ENCODE measurements at regions not wholly inside any gene's neighbourhood (a gene's known extent, or its start where the extent isn't known, plus 50 kb on each side); places are given as distances from the start of the nearest gene placed in this dataset.

GRCh38 chr16:47984669-47985068 is 171.1 kb downstream of the ABCC12 start:
- no peaks in the 10 kb centered on the region for H3K4me1 Mint-ChIP-seq (ENCODE audit: unreplicated experiment)
- no peak overlapping the region for H3K27ac Mint-ChIP-seq (ENCODE audit: unreplicated experiment)
- peaks cover under 1% of the 10 kb centered on the region for H3K9me3 Mint-ChIP-seq (ENCODE audit: unreplicated experiment)
- no peaks in the 10 kb centered on the region for H3K36me3 Mint-ChIP-seq (ENCODE audit: unreplicated experiment)
- H3K4me3 Mint-ChIP-seq (ENCODE audit: unreplicated experiment), result no peak overlapping the region
- TF ChIP-seq CTCF (IDR thresholded peaks at IDR 0.05), result no peak
- DNase-seq (ENCODE audit: extremely low spot score, unreplicated experiment), result no peak
- H3K27me3 Mint-ChIP-seq (ENCODE audit: unreplicated experiment), result peaks cover 13% of the 10 kb centered on the region

GRCh38 chr16:47983999-47984580 is 171.7 kb downstream of the ABCC12 start:
- Mint-ChIP-seq H3K9me3 (ENCODE audit: unreplicated experiment) (no peaks in the 10 kb centered on the region), H3K36me3 (ENCODE audit: unreplicated experiment) (no peaks in the 10 kb centered on the region), H3K4me3 (ENCODE audit: unreplicated experiment) (no peak overlapping the region), H3K27me3 (ENCODE audit: unreplicated experiment) (peaks cover 17% of the 10 kb centered on the region), H3K27ac (ENCODE audit: unreplicated experiment) (no peak overlapping the region), H3K4me1 (ENCODE audit: unreplicated experiment) (no peaks in the 10 kb centered on the region)
- TF ChIP-seq CTCF (IDR thresholded peaks at IDR 0.05), result no peak
- DNase-seq (ENCODE audit: extremely low spot score, unreplicated experiment), result peak; percentile 53

- no peaks in the 10 kb centered on the region for H3K9me3 Mint-ChIP-seq (ENCODE audit: unreplicated experiment)
- H3K4me3 Mint-ChIP-seq (ENCODE audit: unreplicated experiment), result no peak overlapping the region
- no peak overlapping the region for H3K27ac Mint-ChIP-seq (ENCODE audit: unreplicated experiment)
- peaks cover 7% of the 10 kb centered on the region for H3K27me3 Mint-ChIP-seq (ENCODE audit: unreplicated experiment)
- no peak for TF ChIP-seq CTCF (IDR thresholded peaks at IDR 0.05)
- no peaks in the 10 kb centered on the region for H3K4me1 Mint-ChIP-seq (ENCODE audit: unreplicated experiment)
- DNase-seq (ENCODE audit: extremely low spot score, unreplicated experiment), result no peak
- no peaks in the 10 kb centered on the region for H3K36me3 Mint-ChIP-seq (ENCODE audit: unreplicated experiment)
Observed at GRCh38 chr16:47980212-47980611, 175.6 kb downstream of the ABCC12 start.

- TF ChIP-seq CTCF (IDR thresholded peaks at IDR 0.05), result no peak
- no peaks in the 10 kb centered on the region for H3K9me3 Mint-ChIP-seq (ENCODE audit: unreplicated experiment)
- peaks cover 5% of the 10 kb centered on the region for H3K27me3 Mint-ChIP-seq (ENCODE audit: unreplicated experiment)
- H3K36me3 Mint-ChIP-seq (ENCODE audit: unreplicated experiment), result no peaks in the 10 kb centered on the region
- no peak for DNase-seq (ENCODE audit: extremely low spot score, unreplicated experiment)
- no peak overlapping the region for H3K27ac Mint-ChIP-seq (ENCODE audit: unreplicated experiment)
- H3K4me3 Mint-ChIP-seq (ENCODE audit: unreplicated experiment), result no peak overlapping the region
- H3K4me1 Mint-ChIP-seq (ENCODE audit: unreplicated experiment), result no peaks in the 10 kb centered on the region
Observed at GRCh38 chr16:47979616-47980182, 176.1 kb downstream of the ABCC12 start.

- peaks cover 5% of the 10 kb centered on the region for H3K27me3 Mint-ChIP-seq (ENCODE audit: unreplicated experiment)
- no peaks in the 10 kb centered on the region for H3K36me3 Mint-ChIP-seq (ENCODE audit: unreplicated experiment)
- no peaks in the 10 kb centered on the region for H3K9me3 Mint-ChIP-seq (ENCODE audit: unreplicated experiment)
Observed at GRCh38 chr16:47979164-47979520, 176.7 kb downstream of the ABCC12 start.

More at GRCh38 chr16:47979164-47979520, 176.7 kb downstream of the ABCC12 start:
- no peak for TF ChIP-seq CTCF (IDR thresholded peaks at IDR 0.05)
- DNase-seq (ENCODE audit: extremely low spot score, unreplicated experiment), result no peak
- Mint-ChIP-seq H3K4me1 (ENCODE audit: unreplicated experiment) (no peaks in the 10 kb centered on the region), H3K27ac (ENCODE audit: unreplicated experiment) (no peak overlapping the region), H3K4me3 (ENCODE audit: unreplicated experiment) (no peak overlapping the region)
